Activated naive CD8-positive, alpha-beta T cell treated with anti-CD3 and anti-CD28 coated beads, Interleukin-2, amount 50 U/mL, for 16 hours (primary cell): ENCODE measurements at regions not wholly inside any gene's neighbourhood (a gene's known extent, or its start where the extent isn't known, plus 50 kb on each side); places are given as distances from the start of the nearest gene placed in this dataset.

Experiments used
- DNase-seq: peaks from one replicate; pipeline ENCODE4 v3.0.0-alpha.2; 2020; ENCODE audit warnings: low read depth, low spot score

DNA sequence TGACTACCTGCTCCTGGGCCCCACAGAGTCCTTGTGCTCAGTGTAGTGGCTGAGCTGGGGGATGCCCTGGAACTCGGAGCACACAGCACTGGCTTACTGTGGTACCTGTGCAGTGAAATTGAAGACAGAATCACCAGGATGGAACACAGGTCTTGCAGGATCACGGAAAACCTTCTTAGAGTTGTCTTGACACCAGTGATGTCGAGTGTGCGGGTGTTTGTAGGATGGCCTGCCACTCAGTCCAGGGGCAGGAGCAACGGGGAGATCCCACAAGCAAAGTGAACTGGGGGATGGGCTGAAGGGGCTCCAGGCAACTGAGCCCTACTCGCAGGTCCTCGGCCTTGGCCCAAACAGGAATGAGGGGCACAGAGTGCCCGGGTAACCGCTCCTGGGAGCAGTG is 122.2 kb upstream of the SERF1A start:
- peak; percentile 0 for DNase-seq
